ENCODE measurements at regions not wholly inside any gene's neighbourhood (a gene's known extent, or its start where the extent isn't known, plus 50 kb on each side); places are given as distances from the start of the nearest gene placed in this dataset.

DNA sequence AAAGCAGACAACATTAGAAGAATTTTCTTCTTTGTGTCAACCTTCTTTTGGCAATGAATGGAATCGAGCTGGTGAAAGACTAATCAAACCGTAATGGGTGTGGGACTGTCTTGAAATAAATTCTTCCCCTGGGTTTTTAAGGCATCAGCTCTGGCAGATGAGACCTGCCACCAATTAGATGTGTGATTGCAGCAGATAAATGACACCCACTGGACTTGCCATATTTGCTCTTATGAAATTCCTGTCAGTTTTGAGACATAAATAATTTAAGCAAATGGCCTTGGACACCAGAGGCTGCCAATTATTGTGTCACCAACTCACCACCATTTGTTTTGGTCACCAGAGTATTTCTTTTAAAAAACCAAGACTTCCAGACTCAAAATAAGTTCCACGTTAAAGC lies 135.9 kb upstream of the RGMB start:
- no peaks in the 10 kb centered on the region for H3K4me1 ChIP-seq
- H3K27ac ChIP-seq: no peak overlapping the region
- ATAC-seq: no peak
- H3K4me3 ChIP-seq: no peak overlapping the region
- H3K27me3 ChIP-seq (ENCODE audit: insufficient read depth in 3 of 3, low read length in 2 of 3): no peaks in the 10 kb centered on the region
- intact Hi-C loops (cut with DNase I): no loop called here
- WGBS, 3 donors: 50 to 59% (median 51%) methylated on average over 3 of the region's 3 CpGs
- H3K36me3 ChIP-seq (ENCODE audit: insufficient read depth in 1 of 2, low read depth in 1 of 2): no peaks in the 10 kb centered on the region
- TF ChIP-seq, protein P1, sequence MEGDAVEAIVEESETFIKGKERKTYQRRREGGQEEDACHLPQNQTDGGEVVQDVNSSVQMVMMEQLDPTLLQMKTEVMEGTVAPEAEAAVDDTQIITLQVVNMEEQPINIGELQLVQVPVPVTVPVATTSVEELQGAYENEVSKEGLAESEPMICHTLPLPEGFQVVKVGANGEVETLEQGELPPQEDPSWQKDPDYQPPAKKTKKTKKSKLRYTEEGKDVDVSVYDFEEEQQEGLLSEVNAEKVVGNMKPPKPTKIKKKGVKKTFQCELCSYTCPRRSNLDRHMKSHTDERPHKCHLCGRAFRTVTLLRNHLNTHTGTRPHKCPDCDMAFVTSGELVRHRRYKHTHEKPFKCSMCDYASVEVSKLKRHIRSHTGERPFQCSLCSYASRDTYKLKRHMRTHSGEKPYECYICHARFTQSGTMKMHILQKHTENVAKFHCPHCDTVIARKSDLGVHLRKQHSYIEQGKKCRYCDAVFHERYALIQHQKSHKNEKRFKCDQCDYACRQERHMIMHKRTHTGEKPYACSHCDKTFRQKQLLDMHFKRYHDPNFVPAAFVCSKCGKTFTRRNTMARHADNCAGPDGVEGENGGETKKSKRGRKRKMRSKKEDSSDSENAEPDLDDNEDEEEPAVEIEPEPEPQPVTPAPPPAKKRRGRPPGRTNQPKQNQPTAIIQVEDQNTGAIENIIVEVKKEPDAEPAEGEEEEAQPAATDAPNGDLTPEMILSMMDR (IDR thresholded peaks at IDR 0.05): no peak
- no peak for DNase-seq
- H3K9me3 ChIP-seq: no peaks in the 10 kb centered on the region

DNA sequence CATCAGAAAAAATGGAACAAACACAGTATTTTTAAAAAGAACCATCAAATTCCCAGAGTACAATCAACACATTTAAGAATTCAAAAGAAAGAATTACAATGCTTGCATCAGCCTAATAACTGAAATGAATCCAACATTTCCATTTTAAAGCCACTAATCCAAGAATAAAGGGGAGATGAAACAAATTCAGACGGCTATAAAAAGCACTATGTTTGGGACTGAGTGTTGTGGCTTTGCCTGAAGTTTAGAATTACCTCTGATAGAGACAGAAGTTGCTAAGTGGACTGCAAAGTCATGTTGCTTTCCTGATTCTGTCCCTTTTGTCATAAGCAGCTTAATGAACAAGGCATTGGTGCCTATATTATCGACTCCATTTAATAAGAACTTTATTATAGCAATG lies 135.4 kb upstream of the RGMB start:
- intact Hi-C loops (cut with DNase I): no loop called here
- 45 to 52% (median 46%) methylated on average over 2 of the region's 2 CpGs for WGBS, 3 donors
- Histone ChIP-seq H3K27ac (no peak overlapping the region), H3K4me3 (no peak overlapping the region), H3K9me3 (no peaks in the 10 kb centered on the region), H3K36me3 (ENCODE audit: insufficient read depth in 1 of 2, low read depth in 1 of 2) (no peaks in the 10 kb centered on the region), H3K27me3 (ENCODE audit: insufficient read depth in 3 of 3, low read length in 2 of 3) (no peaks in the 10 kb centered on the region), H3K4me1 (no peaks in the 10 kb centered on the region)
- DNase-seq (no peak), ATAC-seq (no peak)
- TF ChIP-seq, protein P1 (IDR thresholded peaks at IDR 0.05): no peak

DNA sequence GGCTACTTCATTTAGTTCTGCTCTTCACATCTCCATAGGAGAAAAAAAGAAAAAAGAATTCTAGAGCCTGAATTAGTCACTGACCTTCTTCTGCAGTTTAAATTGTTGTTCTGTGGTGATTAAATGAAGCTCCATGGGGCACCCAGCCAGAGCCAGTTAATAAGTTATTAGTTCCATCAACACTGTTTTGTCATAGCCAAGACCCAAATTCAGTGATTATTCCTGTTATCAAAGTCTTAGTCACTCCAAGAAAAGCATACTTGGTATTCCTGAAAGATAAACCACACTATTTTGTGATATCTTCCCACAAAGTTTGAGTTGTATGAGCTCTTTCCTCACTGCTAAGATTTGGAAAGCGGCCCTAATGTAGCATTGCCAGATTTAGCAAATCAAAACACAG lies 134.8 kb upstream of the RGMB start:
- Histone ChIP-seq H3K27ac (no peak overlapping the region), H3K27me3 (ENCODE audit: insufficient read depth in 3 of 3, low read length in 2 of 3) (no peaks in the 10 kb centered on the region), H3K4me1 (no peaks in the 10 kb centered on the region), H3K9me3 (no peaks in the 10 kb centered on the region), H3K4me3 (no peak overlapping the region), H3K36me3 (ENCODE audit: insufficient read depth in 1 of 2, low read depth in 1 of 2) (no peaks in the 10 kb centered on the region)
- intact Hi-C loops (cut with DNase I): no loop called here
- DNase-seq (no peak), ATAC-seq (no peak)
- TF ChIP-seq, protein P1 (IDR thresholded peaks at IDR 0.05): no peak
- 54 to 65% (median 58%) methylated on average over 1 of the region's 1 CpG for WGBS, 3 donors

DNA sequence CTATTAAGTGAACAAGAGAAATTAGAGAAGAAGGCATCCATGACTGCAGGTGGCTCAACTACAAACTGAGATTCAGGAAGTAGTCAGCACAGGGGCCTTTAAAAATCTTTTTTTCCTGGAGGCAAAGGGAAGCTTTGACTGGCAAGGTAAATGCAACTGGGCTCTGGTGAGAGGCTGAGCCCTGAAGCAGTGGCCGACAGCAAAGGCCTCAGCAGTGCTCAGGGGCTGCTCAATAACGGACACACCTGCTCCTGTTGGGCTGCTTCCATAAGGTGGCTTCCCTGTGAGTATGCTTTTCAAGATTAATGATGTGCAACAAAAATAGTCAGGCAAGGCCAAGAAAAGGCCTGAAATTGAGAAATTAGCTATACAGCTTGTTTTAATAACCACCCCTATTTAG lies 134.2 kb upstream of the RGMB start:
- 36 to 54% (median 43%) methylated on average over 2 of the region's 2 CpGs for WGBS, 3 donors
- no peak overlapping the region for H3K4me3 ChIP-seq
- H3K9me3 ChIP-seq: no peaks in the 10 kb centered on the region
- ATAC-seq: no peak
- intact Hi-C loops (cut with DNase I): no loop called here
- DNase-seq: no peak
- no peak overlapping the region for H3K27ac ChIP-seq
- TF ChIP-seq, protein P1 (IDR thresholded peaks at IDR 0.05): no peak
- no peaks in the 10 kb centered on the region for H3K36me3 ChIP-seq (ENCODE audit: insufficient read depth in 1 of 2, low read depth in 1 of 2)
- no peaks in the 10 kb centered on the region for H3K27me3 ChIP-seq (ENCODE audit: insufficient read depth in 3 of 3, low read length in 2 of 3)
- no peaks in the 10 kb centered on the region for H3K4me1 ChIP-seq

DNA sequence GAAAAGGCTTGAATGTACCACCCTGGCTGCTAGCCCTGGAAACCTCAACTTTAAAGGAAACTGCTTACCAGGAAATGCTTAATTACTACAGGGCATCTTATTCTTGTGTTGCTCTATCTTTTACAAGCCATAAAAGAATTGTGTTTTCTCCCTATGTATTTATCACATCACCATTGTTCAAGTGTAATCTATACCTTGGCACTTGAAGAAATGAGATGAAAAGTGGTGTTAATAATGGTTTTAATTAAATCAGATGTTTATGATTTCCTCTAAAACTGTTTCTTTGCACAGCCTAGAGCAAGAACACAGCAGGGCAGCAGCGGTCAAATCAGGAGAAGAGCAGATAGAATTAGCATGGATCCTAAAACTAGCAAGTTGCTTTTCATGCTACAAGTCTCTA lies 131.8 kb upstream of the RGMB start:
- H3K4me3 ChIP-seq: no peak overlapping the region
- no peaks in the 10 kb centered on the region for H3K4me1 ChIP-seq
- no peaks in the 10 kb centered on the region for H3K9me3 ChIP-seq
- TF ChIP-seq, protein P1 (IDR thresholded peaks at IDR 0.05): no peak
- H3K27ac ChIP-seq: no peak overlapping the region
- ATAC-seq (no peak), DNase-seq (no peak)
- WGBS, 3 donors: 85 to 100% (median 94%) methylated on average over 1 of the region's 1 CpG
- no peaks in the 10 kb centered on the region for H3K27me3 ChIP-seq (ENCODE audit: insufficient read depth in 3 of 3, low read length in 2 of 3)
- intact Hi-C loops (cut with DNase I): no loop called here
- H3K36me3 ChIP-seq (ENCODE audit: insufficient read depth in 1 of 2, low read depth in 1 of 2): no peaks in the 10 kb centered on the region
